ENCODE measurements at regions not wholly inside any gene's neighbourhood (a gene's known extent, or its start where the extent isn't known, plus 50 kb on each side); places are given as distances from the start of the nearest gene placed in this dataset.

DNA sequence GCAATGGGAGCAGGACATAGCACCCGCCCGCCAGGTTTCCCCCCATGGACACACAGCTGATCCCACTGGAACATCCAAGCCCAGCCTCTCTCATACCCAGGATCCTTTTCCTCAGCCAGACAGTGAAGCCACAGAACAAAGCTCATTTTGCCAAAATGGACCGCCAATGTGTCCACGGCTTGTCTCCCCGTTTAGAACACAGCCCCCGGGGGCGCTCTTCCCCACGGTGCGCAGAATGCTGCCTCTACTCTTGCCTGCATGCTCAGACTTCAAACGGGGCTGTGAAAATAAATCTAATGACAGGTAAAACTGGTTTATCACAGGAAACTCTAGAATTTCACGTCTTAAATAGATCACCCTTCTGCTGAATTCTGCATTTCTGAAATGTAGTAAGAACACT lies 548.5 kb upstream of the ID2 start:
- no peak for FAIRE-seq
- ATAC-seq = peak in 1 of 2 experiments; percentile 39; a peak in 1 of 6 replicates
- CTCF ChIA-PET = interaction anchor here (0.7 kb wide), 1 partner anchor 543 kb away, joined by 3 read pairs; no protein-coding TSS in a partner anchor

DNA sequence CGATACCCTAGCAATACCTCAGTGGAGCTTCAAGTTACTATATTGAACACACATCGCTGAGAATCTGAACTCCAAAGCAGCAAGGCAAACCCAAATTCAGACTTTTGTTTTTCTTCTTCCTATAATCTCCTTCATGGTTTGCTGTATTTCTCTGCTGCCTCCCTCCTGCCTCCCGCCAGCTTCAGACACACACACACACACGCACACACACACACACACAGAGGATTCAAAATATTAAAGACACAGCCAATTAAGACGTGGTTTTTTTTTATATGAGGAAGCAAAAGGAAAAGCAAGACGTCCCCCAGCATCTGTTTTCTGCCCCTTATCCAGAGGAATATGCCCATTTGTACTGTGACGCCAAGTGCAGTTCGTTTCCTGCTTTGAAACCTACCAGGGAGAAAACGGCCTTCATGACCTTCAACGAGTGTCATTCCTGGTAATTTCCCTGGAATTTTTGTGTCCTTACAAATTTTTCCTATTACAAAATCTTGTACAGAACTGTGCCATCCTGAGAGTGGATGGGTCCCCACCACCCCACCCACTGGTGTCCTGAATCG lies 547.9 kb upstream of the ID2 start:
- FAIRE-seq = no peak
- CTCF ChIA-PET = no interaction called here

More for the DNA sequence above, 548.5 kb upstream of the ID2 start:
- POLR2A ChIA-PET = no interaction called here
- Histone ChIP-seq H3K27ac (no peak overlapping the region), H3K4me2 (no peak overlapping the region), H3K4me1 (no peaks in the 10 kb centered on the region), H3K4me3 (no peak overlapping the region), H3K9me3 (0 out of 3 replicates have a peak, but pooled peaks cover 4% of the 10 kb centered on the region)
- WGBS (ENCODE audit: missing lambda C conversion rate) = 74% methylated on average over 11 of the region's 11 CpGs
- TF ChIP-seq KDM5A (IDR thresholded peaks at IDR 0.05) (no peak), EP300 (IDR thresholded peaks at IDR 0.05) (no peak), ESRRA (IDR thresholded peaks at IDR 0.05; ENCODE audit: borderline replicate concordance, low read length) (no peak), SMC3 (IDR thresholded peaks at IDR 0.05) (no peak), KDM1A (IDR thresholded peaks at IDR 0.05; ENCODE audit: low read depth) (no peak), MYC (IDR thresholded peaks at IDR 0.05; ENCODE audit: borderline replicate concordance, low read length) (no peak), ZFP36 (IDR thresholded peaks at IDR 0.05; ENCODE audit: borderline replicate concordance, partially characterized antibody) (no peak)
- TF ChIP-seq, protein P1, sequence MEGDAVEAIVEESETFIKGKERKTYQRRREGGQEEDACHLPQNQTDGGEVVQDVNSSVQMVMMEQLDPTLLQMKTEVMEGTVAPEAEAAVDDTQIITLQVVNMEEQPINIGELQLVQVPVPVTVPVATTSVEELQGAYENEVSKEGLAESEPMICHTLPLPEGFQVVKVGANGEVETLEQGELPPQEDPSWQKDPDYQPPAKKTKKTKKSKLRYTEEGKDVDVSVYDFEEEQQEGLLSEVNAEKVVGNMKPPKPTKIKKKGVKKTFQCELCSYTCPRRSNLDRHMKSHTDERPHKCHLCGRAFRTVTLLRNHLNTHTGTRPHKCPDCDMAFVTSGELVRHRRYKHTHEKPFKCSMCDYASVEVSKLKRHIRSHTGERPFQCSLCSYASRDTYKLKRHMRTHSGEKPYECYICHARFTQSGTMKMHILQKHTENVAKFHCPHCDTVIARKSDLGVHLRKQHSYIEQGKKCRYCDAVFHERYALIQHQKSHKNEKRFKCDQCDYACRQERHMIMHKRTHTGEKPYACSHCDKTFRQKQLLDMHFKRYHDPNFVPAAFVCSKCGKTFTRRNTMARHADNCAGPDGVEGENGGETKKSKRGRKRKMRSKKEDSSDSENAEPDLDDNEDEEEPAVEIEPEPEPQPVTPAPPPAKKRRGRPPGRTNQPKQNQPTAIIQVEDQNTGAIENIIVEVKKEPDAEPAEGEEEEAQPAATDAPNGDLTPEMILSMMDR (IDR thresholded peaks at IDR 0.05) = no peak
- DNase-seq (ENCODE audit: low read depth in 1 of 2, low spot score in 1 of 2) = no peak

More for the DNA sequence above, 547.9 kb upstream of the ID2 start:
- H3K4me2 ChIP-seq = no peak overlapping the region
- H3K4me1 ChIP-seq = no peaks in the 10 kb centered on the region
- 57% methylated on average over 11 of the region's 11 CpGs for WGBS (ENCODE audit: missing lambda C conversion rate)
- no peak overlapping the region for H3K4me3 ChIP-seq
- POLR2A ChIA-PET = no interaction called here
- no peak overlapping the region for H3K27ac ChIP-seq
- ATAC-seq (no peak), DNase-seq (ENCODE audit: low read depth in 1 of 2, low spot score in 1 of 2) (no peak)
- no peak for TF ChIP-seq MAFK (IDR thresholded peaks at IDR 0.05; ENCODE audit: partially characterized antibody)
- no peak for TF ChIP-seq FOXS1 (CRISPR knock-in tag; IDR thresholded peaks at IDR 0.05)
- no peak for TF ChIP-seq CHD4 (IDR thresholded peaks at IDR 0.05; ENCODE audit: borderline replicate concordance)
- TF ChIP-seq, protein P2, sequence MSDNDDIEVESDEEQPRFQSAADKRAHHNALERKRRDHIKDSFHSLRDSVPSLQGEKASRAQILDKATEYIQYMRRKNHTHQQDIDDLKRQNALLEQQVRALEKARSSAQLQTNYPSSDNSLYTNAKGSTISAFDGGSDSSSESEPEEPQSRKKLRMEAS (IDR thresholded peaks at IDR 0.05) = no peak
- no peak for TF ChIP-seq EHF (CRISPR knock-in tag; IDR thresholded peaks at IDR 0.05)
- no peak for TF ChIP-seq JUNB (IDR thresholded peaks at IDR 0.05)
- no peak for TF ChIP-seq CEBPB (IDR thresholded peaks at IDR 0.05)
- TF ChIP-seq POLR2A (IDR thresholded peaks at IDR 0.05; ENCODE audit: low read length) = no peak
- no peak for TF ChIP-seq MAZ (IDR thresholded peaks at IDR 0.05; ENCODE audit: borderline replicate concordance, low read depth, low read length)
- TF ChIP-seq, protein P3, sequence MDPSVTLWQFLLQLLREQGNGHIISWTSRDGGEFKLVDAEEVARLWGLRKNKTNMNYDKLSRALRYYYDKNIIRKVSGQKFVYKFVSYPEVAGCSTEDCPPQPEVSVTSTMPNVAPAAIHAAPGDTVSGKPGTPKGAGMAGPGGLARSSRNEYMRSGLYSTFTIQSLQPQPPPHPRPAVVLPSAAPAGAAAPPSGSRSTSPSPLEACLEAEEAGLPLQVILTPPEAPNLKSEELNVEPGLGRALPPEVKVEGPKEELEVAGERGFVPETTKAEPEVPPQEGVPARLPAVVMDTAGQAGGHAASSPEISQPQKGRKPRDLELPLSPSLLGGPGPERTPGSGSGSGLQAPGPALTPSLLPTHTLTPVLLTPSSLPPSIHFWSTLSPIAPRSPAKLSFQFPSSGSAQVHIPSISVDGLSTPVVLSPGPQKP (IDR thresholded peaks at IDR 0.05; ENCODE audit: low read depth, low read length) = no peak
- no peak for TF ChIP-seq KDM1A (IDR thresholded peaks at IDR 0.05; ENCODE audit: low read depth)
- TF ChIP-seq RNF2 (IDR thresholded peaks at IDR 0.05; ENCODE audit: borderline replicate concordance, low read depth) = no peak
- TF ChIP-seq, protein P4, sequence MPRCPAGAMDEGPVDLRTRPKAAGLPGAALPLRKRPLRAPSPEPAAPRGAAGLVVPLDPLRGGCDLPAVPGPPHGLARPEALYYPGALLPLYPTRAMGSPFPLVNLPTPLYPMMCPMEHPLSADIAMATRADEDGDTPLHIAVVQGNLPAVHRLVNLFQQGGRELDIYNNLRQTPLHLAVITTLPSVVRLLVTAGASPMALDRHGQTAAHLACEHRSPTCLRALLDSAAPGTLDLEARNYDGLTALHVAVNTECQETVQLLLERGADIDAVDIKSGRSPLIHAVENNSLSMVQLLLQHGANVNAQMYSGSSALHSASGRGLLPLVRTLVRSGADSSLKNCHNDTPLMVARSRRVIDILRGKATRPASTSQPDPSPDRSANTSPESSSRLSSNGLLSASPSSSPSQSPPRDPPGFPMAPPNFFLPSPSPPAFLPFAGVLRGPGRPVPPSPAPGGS (IDR thresholded peaks at IDR 0.05) = no peak
- TF ChIP-seq, protein P1 (IDR thresholded peaks at IDR 0.05) = no peak
- TF ChIP-seq POLR2AphosphoS2 (conservative IDR thresholded peaks at IDR 0.05; ENCODE audit: low read length) = no peak
- no peak for TF ChIP-seq ESRRA (IDR thresholded peaks at IDR 0.05; ENCODE audit: borderline replicate concordance, low read length)
- no peak for TF ChIP-seq CBX2 (IDR thresholded peaks at IDR 0.05; ENCODE audit: borderline replicate concordance, low read depth)
- TF ChIP-seq PHF8 (IDR thresholded peaks at IDR 0.05; ENCODE audit: borderline replicate concordance, low read depth) = no peak
- no peak for TF ChIP-seq HOXA7 (CRISPR knock-in tag; IDR thresholded peaks at IDR 0.05)
- TF ChIP-seq CHD2 (IDR thresholded peaks at IDR 0.05; ENCODE audit: low read length, partially characterized antibody) = no peak
- H3K9me3 ChIP-seq = 0 out of 3 replicates have a peak, but pooled peaks cover 4% of the 10 kb centered on the region
